ENCODE measurements at regions not wholly inside any gene's neighbourhood (a gene's known extent, or its start where the extent isn't known, plus 50 kb on each side); places are given as distances from the start of the nearest gene placed in this dataset.

DNA sequence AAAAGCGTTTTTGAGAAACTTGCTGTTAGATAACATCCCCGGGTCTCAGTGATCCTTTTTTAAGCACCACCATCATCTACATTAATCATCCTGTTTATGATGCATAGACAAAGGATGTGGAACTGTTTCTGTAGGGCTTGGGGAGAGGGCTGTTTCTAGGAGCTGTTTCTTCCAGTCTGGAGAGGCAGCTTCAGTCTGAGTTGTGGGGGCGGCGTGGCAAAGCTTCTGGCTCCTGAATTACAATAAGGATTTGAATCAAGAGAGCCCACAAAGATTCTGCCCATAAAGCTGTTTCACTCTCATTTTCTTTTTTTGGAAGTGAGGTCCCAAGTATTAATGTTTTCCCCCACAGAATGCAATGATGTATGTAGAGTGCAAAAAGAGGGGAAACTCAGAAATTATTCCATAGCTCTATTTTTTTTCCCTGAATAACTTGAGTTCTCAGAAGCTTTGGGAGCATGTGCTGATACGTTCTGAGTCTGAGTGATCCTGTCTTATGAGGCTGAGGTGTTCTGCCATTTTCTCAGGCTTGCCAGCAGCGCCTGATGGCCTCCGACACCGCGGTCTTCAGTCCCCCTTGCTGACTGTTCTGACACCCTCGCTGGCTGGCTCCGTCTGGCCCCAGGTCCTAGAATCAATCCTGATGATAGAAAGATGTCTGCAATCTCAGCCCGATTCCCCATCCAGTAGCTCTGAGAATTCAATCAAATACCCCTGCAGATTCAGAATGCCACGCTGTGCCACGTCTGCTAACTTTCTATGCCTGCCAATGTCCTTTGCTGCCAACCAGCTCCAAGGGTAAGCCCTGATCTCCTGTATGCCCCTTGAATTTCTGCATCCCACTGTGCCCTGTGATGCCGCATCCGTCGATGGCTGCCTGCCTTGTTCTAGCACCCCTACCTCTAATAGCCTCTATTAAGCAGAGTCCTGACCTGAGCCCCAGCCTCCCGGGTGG, 92.4 kb upstream of the AKT3 start:
- ChIA-PET CTCF (ENCODE audit: low intra/inter-chr PET ratio, low total read pairs) (no interaction called here), POLR2A (no interaction called here)
- Histone ChIP-seq H3K4me2 (ENCODE audit: low read depth, low read length) (no peak overlapping the region), H3K4me1 (ENCODE audit: insufficient read depth, low read length) (peaks cover 18% of the 10 kb centered on the region), H3K27ac (ENCODE audit: extremely low read length, insufficient read depth, low read length) (no peak overlapping the region), H3K27me3 (ENCODE audit: control insufficient read depth in 1 of 2, insufficient read depth in 2 of 2, low read length in 2 of 2) (peaks cover 0 to 7% of the 10 kb centered on the region in 2 experiments; a peak in 1 of 5 replicates), H3K79me2 (ENCODE audit: insufficient read depth, low read length) (no peaks in the 10 kb centered on the region), H4K20me1 (ENCODE audit: insufficient read depth, low read length) (no peaks in the 10 kb centered on the region; the same call in 1 of the 2 replicates), H3K36me3 (replicated peaks in 1 of 2; ENCODE audit: control insufficient read depth in 1 of 2, insufficient read depth in 2 of 2, low read length in 2 of 2) (no peaks in the 10 kb centered on the region), H3K9ac (ENCODE audit: insufficient read depth, low read depth, low read length) (no peak overlapping the region), H3K9me3 (ENCODE audit: low read length) (no peaks in the 10 kb centered on the region), H2AFZ (ENCODE audit: low read length) (no peak overlapping the region), H3K4me3 (replicated peaks in 1 of 3; ENCODE audit: insufficient read depth in 1 of 3, low read depth in 2 of 3, low read length in 3 of 3) (no peak overlapping the region)
- intact Hi-C loops (cut with micrococcal nuclease; ENCODE audit: unreplicated experiment) (no loop called here), in situ Hi-C loops (cut with HindIII; ENCODE audit: extremely low pct_ligation_motif_present, low pct_unique_long_range_greater_than_20kb) (no loop called here)
- no TSS peak for BruUV-seq (replicated peaks)
- 36% methylated on average over 14 of the region's 18 CpGs for WGBS (ENCODE audit: low lambda C conversion rate)
- no peak for DNase-seq (ENCODE audit: low spot score)
- no peak for ATAC-seq
- no peak for FAIRE-seq
- TF ChIP-seq RBAK (CRISPR knock-in tag; IDR thresholded peaks at IDR 0.05) (no peak), ZNF331 (CRISPR knock-in tag; IDR thresholded peaks at IDR 0.05) (no peak), CBFB (CRISPR knock-in tag; IDR thresholded peaks at IDR 0.05) (no peak), SMAD9 (CRISPR knock-in tag; IDR thresholded peaks at IDR 0.05) (no peak), TRIM24 (CRISPR knock-in tag; IDR thresholded peaks at IDR 0.05) (no peak), TEAD3 (CRISPR knock-in tag; optimal IDR thresholded peaks at IDR 0.05; ENCODE audit: borderline replicate concordance) (no peak), SSRP1 (CRISPR knock-in tag; IDR thresholded peaks at IDR 0.05) (no peak), ZNF713 (CRISPR knock-in tag; IDR thresholded peaks at IDR 0.05) (no peak), ZNF747 (CRISPR knock-in tag; IDR thresholded peaks at IDR 0.05; ENCODE audit: borderline replicate concordance) (no peak), ZNF773 (CRISPR knock-in tag; IDR thresholded peaks at IDR 0.05; ENCODE audit: borderline replicate concordance) (no peak), ZNF205 (CRISPR knock-in tag; IDR thresholded peaks at IDR 0.05) (no peak), SMAD3 (CRISPR knock-in tag; IDR thresholded peaks at IDR 0.05) (no peak), HOXA5 (CRISPR knock-in tag; IDR thresholded peaks at IDR 0.05) (no peak), ATF3 (CRISPR knock-in tag; IDR thresholded peaks at IDR 0.05) (no peak), HNF4G (IDR thresholded peaks at IDR 0.05; ENCODE audit: borderline replicate concordance, low read depth, low read length) (no peak), HNF4G (CRISPR knock-in tag; IDR thresholded peaks at IDR 0.05; ENCODE audit: borderline replicate concordance, low read depth) (no peak), LCORL (IDR thresholded peaks at IDR 0.05) (no peak), LCORL (CRISPR knock-in tag; IDR thresholded peaks at IDR 0.05) (no peak)
- TF ChIP-seq, protein P1, sequence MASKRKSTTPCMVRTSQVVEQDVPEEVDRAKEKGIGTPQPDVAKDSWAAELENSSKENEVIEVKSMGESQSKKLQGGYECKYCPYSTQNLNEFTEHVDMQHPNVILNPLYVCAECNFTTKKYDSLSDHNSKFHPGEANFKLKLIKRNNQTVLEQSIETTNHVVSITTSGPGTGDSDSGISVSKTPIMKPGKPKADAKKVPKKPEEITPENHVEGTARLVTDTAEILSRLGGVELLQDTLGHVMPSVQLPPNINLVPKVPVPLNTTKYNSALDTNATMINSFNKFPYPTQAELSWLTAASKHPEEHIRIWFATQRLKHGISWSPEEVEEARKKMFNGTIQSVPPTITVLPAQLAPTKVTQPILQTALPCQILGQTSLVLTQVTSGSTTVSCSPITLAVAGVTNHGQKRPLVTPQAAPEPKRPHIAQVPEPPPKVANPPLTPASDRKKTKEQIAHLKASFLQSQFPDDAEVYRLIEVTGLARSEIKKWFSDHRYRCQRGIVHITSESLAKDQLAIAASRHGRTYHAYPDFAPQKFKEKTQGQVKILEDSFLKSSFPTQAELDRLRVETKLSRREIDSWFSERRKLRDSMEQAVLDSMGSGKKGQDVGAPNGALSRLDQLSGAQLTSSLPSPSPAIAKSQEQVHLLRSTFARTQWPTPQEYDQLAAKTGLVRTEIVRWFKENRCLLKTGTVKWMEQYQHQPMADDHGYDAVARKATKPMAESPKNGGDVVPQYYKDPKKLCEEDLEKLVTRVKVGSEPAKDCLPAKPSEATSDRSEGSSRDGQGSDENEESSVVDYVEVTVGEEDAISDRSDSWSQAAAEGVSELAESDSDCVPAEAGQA (IDR thresholded peaks at IDR 0.05; ENCODE audit: low read depth) = no peak
- TF ChIP-seq, protein P1 (CRISPR knock-in tag; IDR thresholded peaks at IDR 0.05; ENCODE audit: borderline replicate concordance) = no peak

All from HepG2 (cell line).